OCI-LY7 (cell line): ENCODE measurements at regions not wholly inside any gene's neighbourhood (a gene's known extent, or its start where the extent isn't known, plus 50 kb on each side); places are given as distances from the start of the nearest gene placed in this dataset.

ENCODE experiments used
- BruUV-seq: library from RNA; stranded (reverse); fragments of 400-500 nt; replicated peaks from 2 replicates; lab custom pipeline; 2021; lab: Mats Ljungman, UMichigan
- CTCF ChIA-PET: fragments of 300-600 bp; sonication (Branson Sonifier 250); formaldehyde crosslinking; loops from one replicate; lab custom pipeline; 2022; ENCODE audit warnings: antibody characterized with exemption; ENCODE audit not compliant: unreplicated experiment; lab: Charles Lee
- POLR2A ChIA-PET: fragments of 300-600 bp; sonication (Branson Sonifier 250); formaldehyde crosslinking; loops from one replicate; lab custom pipeline; 2022; ENCODE audit warnings: antibody characterized with exemption; lab: Charles Lee
- DNase-seq: peaks from one replicate; pipeline ENCODE4 v3.0.0-alpha.2; 2015; ENCODE audit warnings: low spot score
- H2AFZ ChIP-seq: fragments of 200-600 bp; sonication (generic), shearing (Covaris generic); 2 replicates; pipeline ENCODE4 v1.6.1; 2014; ENCODE audit warnings: mild to moderate bottlenecking, antibody characterized with exemption, low read length, moderate library complexity
- H3K27ac ChIP-seq: fragments of 200-600 bp; sonication (generic); 2 replicates; pipeline ENCODE4 v1.5.1; 2014; ENCODE audit warnings: mixed run types, low read depth, mild to moderate bottlenecking, moderate library complexity, low read length, inconsistent platforms; ENCODE audit not compliant: poor library complexity, severe bottlenecking
- H3K36me3 ChIP-seq: fragments of 200-600 bp; sonication (generic); 2 replicates; pipeline ENCODE4 v1.6.1; 2014; ENCODE audit warnings: mild to moderate bottlenecking, antibody characterized with exemption, low read length, moderate library complexity, mixed read lengths; ENCODE audit not compliant: insufficient read depth
- H3K4me1 ChIP-seq: fragments of 200-600 bp; sonication (generic); 2 replicates; pipeline ENCODE4 v1.5.1; 2014; ENCODE audit warnings: mild to moderate bottlenecking, low read length; ENCODE audit not compliant: insufficient read depth, poor library complexity, severe bottlenecking
- H3K4me2 ChIP-seq: fragments of 200-600 bp; sonication (generic); 2 replicates; pipeline ENCODE4 v1.6.1; 2014; ENCODE audit warnings: mild to moderate bottlenecking, low read length
- H3K4me3 ChIP-seq: fragments of 200-600 bp; sonication (generic); 2 replicates; pipeline ENCODE4 v1.5.1; 2014; ENCODE audit warnings: mild to moderate bottlenecking, low read depth, low read length; ENCODE audit not compliant: poor library complexity, severe bottlenecking
- H3K79me2 ChIP-seq: fragments of 200-600 bp; sonication (generic); 2 replicates; pipeline ENCODE4 v1.6.1; 2016; ENCODE audit warnings: low read depth, mild to moderate bottlenecking, low read length, moderate library complexity, mixed read lengths; ENCODE audit not compliant: insufficient read depth
- H3K9me2 ChIP-seq: fragments of 200-600 bp; sonication (generic); 2 replicates; pipeline ENCODE4 v1.6.1; 2016; ENCODE audit warnings: mild to moderate bottlenecking, low read length, mixed read lengths; ENCODE audit not compliant: insufficient read depth
- H3K9me3 ChIP-seq: fragments of 200-600 bp; sonication (generic); 2 replicates; pipeline ENCODE4 v1.6.1; 2014; ENCODE audit warnings: mild to moderate bottlenecking, mixed run types, low read length, mixed read lengths
- H4K20me1 ChIP-seq: fragments of 200-600 bp; sonication (generic); 2 replicates; pipeline ENCODE4 v1.6.1; 2014; ENCODE audit warnings: mild to moderate bottlenecking, antibody characterized with exemption, low read length, moderate library complexity, mixed read lengths; ENCODE audit not compliant: insufficient read depth
- EZH2phosphoT487 ChIP-seq: fragments of 200-600 bp; sonication (generic); IDR thresholded peaks from 2 replicates; pipeline ENCODE4 v1.6.1; 2018; ENCODE audit warnings: low read depth, borderline replicate concordance, mild to moderate bottlenecking, mixed run types, antibody characterized with exemption, low read length, moderate library complexity, mixed read lengths
- intact Hi-C: fragments of 100-400 bp; cut with micrococcal nuclease; formaldehyde crosslinking; loops from one replicate; pipeline ENCODE4 v1.10.0; 2022; ENCODE audit not compliant: unreplicated experiment
- TF ChIP-seq, protein P1 (sequence below): fragments of 200-600 bp; sonication (generic); conservative IDR thresholded peaks from 2 replicates; pipeline ENCODE4 v1.5.1; 2014; ENCODE audit warnings: mild to moderate bottlenecking, antibody characterized with exemption, low read length, moderate library complexity, mixed read lengths

DNA sequence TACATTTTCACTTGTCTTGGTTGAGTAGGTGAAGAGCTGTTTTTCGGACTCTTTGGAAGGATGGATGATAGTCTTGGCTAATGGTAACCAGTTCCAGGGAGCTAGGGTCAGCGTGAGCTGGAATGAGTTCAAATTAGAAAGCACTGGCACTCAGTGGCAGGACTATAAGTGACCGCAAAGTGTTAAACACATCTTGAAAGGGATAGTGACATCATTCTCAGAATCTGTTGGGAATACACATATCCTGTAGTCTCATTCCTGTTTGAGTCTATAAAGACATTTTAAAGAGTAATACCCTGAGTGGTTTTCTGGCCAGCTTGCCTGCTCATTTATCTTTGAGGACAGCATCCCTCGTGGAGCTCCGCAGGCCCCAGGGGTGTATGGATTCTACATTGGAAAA is 56.7 kb upstream of the TMEM248 start:
- no peak for DNase-seq
- no TSS peak for BruUV-seq
- Histone ChIP-seq H4K20me1 (no peaks in the 10 kb centered on the region), H3K9me2 (no peaks in the 10 kb centered on the region), H3K9me3 (no peaks in the 10 kb centered on the region), H2AFZ (no peak overlapping the region), H3K36me3 (peaks cover 10% of the 10 kb centered on the region), H3K79me2 (no peaks in the 10 kb centered on the region), H3K4me2 (no peak overlapping the region), H3K27ac (no peak overlapping the region), H3K4me3 (no peak overlapping the region), H3K4me1 (no peaks in the 10 kb centered on the region)
- ChIA-PET CTCF (no interaction called here), POLR2A (interaction anchor here (0.6 kb wide), 1 partner anchor 699 kb away, joined by 3 read pairs; no protein-coding TSS in a partner anchor)
- intact Hi-C loops: no loop called here
- TF ChIP-seq EZH2phosphoT487: no peak
- TF ChIP-seq, protein P1, sequence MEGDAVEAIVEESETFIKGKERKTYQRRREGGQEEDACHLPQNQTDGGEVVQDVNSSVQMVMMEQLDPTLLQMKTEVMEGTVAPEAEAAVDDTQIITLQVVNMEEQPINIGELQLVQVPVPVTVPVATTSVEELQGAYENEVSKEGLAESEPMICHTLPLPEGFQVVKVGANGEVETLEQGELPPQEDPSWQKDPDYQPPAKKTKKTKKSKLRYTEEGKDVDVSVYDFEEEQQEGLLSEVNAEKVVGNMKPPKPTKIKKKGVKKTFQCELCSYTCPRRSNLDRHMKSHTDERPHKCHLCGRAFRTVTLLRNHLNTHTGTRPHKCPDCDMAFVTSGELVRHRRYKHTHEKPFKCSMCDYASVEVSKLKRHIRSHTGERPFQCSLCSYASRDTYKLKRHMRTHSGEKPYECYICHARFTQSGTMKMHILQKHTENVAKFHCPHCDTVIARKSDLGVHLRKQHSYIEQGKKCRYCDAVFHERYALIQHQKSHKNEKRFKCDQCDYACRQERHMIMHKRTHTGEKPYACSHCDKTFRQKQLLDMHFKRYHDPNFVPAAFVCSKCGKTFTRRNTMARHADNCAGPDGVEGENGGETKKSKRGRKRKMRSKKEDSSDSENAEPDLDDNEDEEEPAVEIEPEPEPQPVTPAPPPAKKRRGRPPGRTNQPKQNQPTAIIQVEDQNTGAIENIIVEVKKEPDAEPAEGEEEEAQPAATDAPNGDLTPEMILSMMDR: no peak

DNA sequence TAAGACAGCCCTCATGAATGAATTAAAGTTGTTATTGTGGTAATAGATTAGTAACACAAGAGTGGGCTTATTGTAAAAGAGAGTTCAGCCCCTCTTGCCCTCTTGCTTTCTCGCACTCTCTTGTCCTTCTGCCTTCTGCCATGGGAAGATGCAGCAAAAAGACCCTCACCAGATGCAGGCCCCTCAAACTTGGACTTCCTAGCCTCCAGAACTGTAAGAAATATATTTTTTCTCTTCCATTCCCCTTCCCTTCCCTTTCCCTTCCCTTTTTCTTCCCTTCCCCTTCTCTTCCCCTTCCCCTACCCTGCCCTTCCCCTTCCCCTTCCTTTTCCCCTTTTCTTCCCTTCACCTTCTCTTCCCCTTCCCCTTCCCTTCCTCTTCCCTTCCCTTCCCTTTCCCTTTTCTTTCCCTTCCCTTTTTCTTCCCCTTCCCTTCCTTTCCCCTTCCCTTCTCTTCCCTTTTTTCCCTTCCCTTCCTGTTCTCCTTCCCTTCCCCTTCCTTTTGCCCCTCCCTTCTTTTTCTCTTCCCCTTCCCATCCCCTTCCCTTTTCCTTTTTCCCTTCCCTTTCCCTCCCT is 55.6 kb upstream of the TMEM248 start:
- Histone ChIP-seq H3K9me3 (no peaks in the 10 kb centered on the region), H3K36me3 (peaks cover 5% of the 10 kb centered on the region), H3K9me2 (no peaks in the 10 kb centered on the region), H3K4me2 (no peak overlapping the region), H3K79me2 (no peaks in the 10 kb centered on the region), H3K4me1 (no peaks in the 10 kb centered on the region), H3K4me3 (no peak overlapping the region), H3K27ac (no peak overlapping the region), H2AFZ (no peak overlapping the region), H4K20me1 (no peaks in the 10 kb centered on the region)
- no TSS peak for BruUV-seq
- intact Hi-C loops: no loop called here
- TF ChIP-seq, protein P1: no peak
- no peak for TF ChIP-seq EZH2phosphoT487
- ChIA-PET POLR2A (no interaction called here), CTCF (no interaction called here)
- DNase-seq: no peak

DNA sequence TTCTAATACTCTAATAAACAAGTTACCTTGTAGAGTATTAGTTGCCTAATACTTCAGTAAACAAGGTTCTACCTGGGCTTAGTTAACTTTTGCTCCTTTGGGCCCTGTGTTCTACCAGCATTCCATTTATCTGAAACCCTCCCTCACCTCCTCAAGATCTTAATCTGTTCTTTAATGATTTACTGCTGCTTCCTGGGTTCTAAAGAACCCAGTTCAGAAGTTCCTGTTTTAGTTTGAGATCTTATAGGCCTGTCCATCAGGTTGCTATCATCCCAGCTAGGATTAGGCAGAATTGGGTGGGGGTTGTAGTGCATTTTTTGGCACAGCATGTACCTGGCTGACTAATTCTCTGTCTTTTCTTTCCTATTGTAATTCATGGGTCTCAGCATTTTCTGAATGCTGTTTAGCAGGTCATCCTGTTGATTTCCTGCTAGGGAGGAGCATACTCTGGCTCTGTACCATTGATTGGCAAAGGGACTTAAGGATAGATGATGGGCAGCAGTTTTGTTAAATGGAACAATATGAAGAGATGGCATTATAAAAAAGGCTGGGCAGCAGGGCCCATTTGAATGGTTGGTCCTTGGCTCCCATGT is 53.7 kb upstream of the TMEM248 start:
- Histone ChIP-seq H2AFZ (no peak overlapping the region), H3K36me3 (peaks cover 3% of the 10 kb centered on the region; the same call in 1 of the 2 replicates), H3K79me2 (no peaks in the 10 kb centered on the region), H4K20me1 (no peaks in the 10 kb centered on the region), H3K27ac (no peak overlapping the region), H3K9me2 (no peaks in the 10 kb centered on the region), H3K4me2 (no peak overlapping the region), H3K4me3 (no peak overlapping the region), H3K4me1 (no peaks in the 10 kb centered on the region), H3K9me3 (no peaks in the 10 kb centered on the region)
- intact Hi-C loops: no loop called here
- ChIA-PET POLR2A (no interaction called here), CTCF (no interaction called here)
- TF ChIP-seq EZH2phosphoT487: no peak
- TF ChIP-seq, protein P1: no peak
- BruUV-seq: no TSS peak
- DNase-seq: no peak
